Mesenteric fat pad (tissue), 1 donor: ENCODE measurements at regions not wholly inside any gene's neighbourhood (a gene's known extent, or its start where the extent isn't known, plus 50 kb on each side); places are given as distances from the start of the nearest gene placed in this dataset.
A peak's percentile ranks its signal among the peaks of the same experiment; 100 is the strongest.
"Not testable (repeated sequence)": the region's sequence is repeated elsewhere in the genome, so short reads cannot be mapped to it uniquely, and the experiment has no call there.

Source experiments
- DNase-seq: peaks from one replicate; pipeline ENCODE4 v3.0.0-alpha.2; 2020; ENCODE audit warnings: low spot score
- donor health status: DM: yes; HTN: yes; CAD: no.

- peak; percentile 49 for DNase-seq
Observed at GRCh38 chr6:1007159-1007558, 304.7 kb upstream of the FOXQ1 start.

- DNase-seq, result no peak
Observed at GRCh38 chr6:1004885-1005630, 306.8 kb upstream of the FOXQ1 start.

- DNase-seq, result peak; percentile 67
Observed at GRCh38 chr6:1003394-1004160, 308.3 kb upstream of the FOXQ1 start.

- no peak for DNase-seq
Observed at GRCh38 chr6:1002989-1003388, 308.9 kb upstream of the FOXQ1 start.

- DNase-seq, result peak; percentile 33
Observed at GRCh38 chr6:1001655-1002349, 308.9 kb upstream of the EXOC2 start.

- DNase-seq, result no peak
Observed at GRCh38 chr6:999552-999951, 306.6 kb upstream of the EXOC2 start.

GRCh38 chr6:998551-998950 is 305.6 kb upstream of the EXOC2 start:
- peak; percentile 57 for DNase-seq

GRCh38 chr6:996271-996852 is 303.4 kb upstream of the EXOC2 start:
- peak; percentile 47 for DNase-seq

GRCh38 chr6:991192-991591 is 298.3 kb upstream of the EXOC2 start:
- no peak for DNase-seq

GRCh38 chr6:984031-984430 is 291.1 kb upstream of the EXOC2 start:
- DNase-seq, result peak; percentile 55

GRCh38 chr6:978937-979685 is 286.2 kb upstream of the EXOC2 start:
- DNase-seq, result no peak

- DNase-seq, result not testable (repeated sequence)
Observed at GRCh38 chr6:977226-977625, 284.3 kb upstream of the EXOC2 start.

GRCh38 chr6:971981-972640 is 279.2 kb upstream of the EXOC2 start:
- no peak for DNase-seq

GRCh38 chr6:968791-969190 is 275.9 kb upstream of the EXOC2 start:
- DNase-seq, result no peak

GRCh38 chr6:967701-968100 is 274.8 kb upstream of the EXOC2 start:
- DNase-seq, result no peak

- no peak for DNase-seq
Observed at GRCh38 chr6:965343-965742, 272.4 kb upstream of the EXOC2 start.

- DNase-seq, result no peak
Observed at GRCh38 chr6:963456-963855, 270.5 kb upstream of the EXOC2 start.

GRCh38 chr6:961407-961960 is 268.5 kb upstream of the EXOC2 start:
- DNase-seq, result no peak

GRCh38 chr6:960356-960755 is 267.4 kb upstream of the EXOC2 start:
- DNase-seq, result no peak

GRCh38 chr6:958488-958887 is 265.5 kb upstream of the EXOC2 start:
- no peak for DNase-seq
